NT2/D1 (cell line): ENCODE measurements at regions not wholly inside any gene's neighbourhood (a gene's known extent, or its start where the extent isn't known, plus 50 kb on each side); places are given as distances from the start of the nearest gene placed in this dataset.

Experiments used
- YY1 ChIP-seq: IDR thresholded peaks from 2 replicates; pipeline ENCODE4 v1.6.1; 2011; ENCODE audit not compliant: insufficient read length, insufficient read depth
- ZNF274 ChIP-seq: IDR thresholded peaks from 2 replicates; pipeline ENCODE4 v1.6.1; 2011; ENCODE audit warnings: mild to moderate bottlenecking, low read depth, low read length

DNA sequence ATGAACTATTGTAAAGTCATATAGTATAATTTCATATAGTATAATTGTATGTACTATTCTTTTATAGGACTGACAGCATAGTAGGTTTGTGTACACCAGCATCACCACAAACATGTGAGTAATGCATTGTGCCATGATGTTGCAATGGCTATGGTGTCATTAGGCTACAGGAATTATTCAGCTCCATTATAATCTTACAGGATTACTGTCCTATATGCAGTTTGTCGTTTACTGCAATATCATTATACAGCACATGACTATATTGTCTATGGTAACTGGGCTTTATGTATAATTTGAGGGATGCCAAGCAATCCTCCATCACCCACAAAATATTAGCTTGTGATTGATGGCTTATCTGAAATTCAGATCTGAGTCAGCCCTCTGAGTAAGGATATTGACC is 54.2 kb upstream of the PBX1 start:
- TF ChIP-seq ZNF274 (no peak), YY1 (no peak)
